Neuronal stem cell (in vitro differentiated cells): ENCODE measurements at regions not wholly inside any gene's neighbourhood (a gene's known extent, or its start where the extent isn't known, plus 50 kb on each side); places are given as distances from the start of the nearest gene placed in this dataset.
A peak's percentile ranks its signal among the peaks of the same experiment; 100 is the strongest.

ENCODE experiments used
- DNase-seq: peaks from one replicate; pipeline ENCODE4 v3.0.0-alpha.2; 2013; ENCODE audit warnings: low spot score
- H2AFZ ChIP-seq: one replicate; pipeline ENCODE4 v1.6.1; 2013; ENCODE audit warnings: mild to moderate bottlenecking, low read length, inconsistent platforms
- H2AK5ac ChIP-seq: 2 replicates; pipeline ENCODE4 v1.6.1; 2013; ENCODE audit warnings: low read depth, mild to moderate bottlenecking, inconsistent platforms, low read length, moderate library complexity, mixed read lengths
- H2BK120ac ChIP-seq: 2 replicates; pipeline ENCODE4 v1.6.1; 2013; ENCODE audit warnings: low read depth, mild to moderate bottlenecking, inconsistent platforms, low read length, moderate library complexity, mixed read lengths
- H2BK12ac ChIP-seq: one replicate; pipeline ENCODE4 v1.6.1; 2013; ENCODE audit warnings: low read length, inconsistent platforms
- H2BK15ac ChIP-seq: 2 replicates; pipeline ENCODE4 v1.6.1; 2013; ENCODE audit warnings: mild to moderate bottlenecking, low read length, inconsistent platforms, mixed read lengths
- H2BK5ac ChIP-seq: one replicate; pipeline ENCODE4 v1.6.1; 2013; ENCODE audit warnings: inconsistent platforms, mild to moderate bottlenecking, low read length, moderate library complexity
- H3K14ac ChIP-seq: one replicate; pipeline ENCODE4 v1.6.1; 2013; ENCODE audit warnings: low read length, inconsistent platforms
- H3K18ac ChIP-seq: 2 replicates; pipeline ENCODE4 v1.6.1; 2013; ENCODE audit warnings: low read length, inconsistent platforms
- H3K23ac ChIP-seq: 2 replicates; pipeline ENCODE4 v1.6.1; 2013; ENCODE audit warnings: low read depth, mild to moderate bottlenecking, mixed read lengths, low read length, inconsistent platforms; ENCODE audit not compliant: poor library complexity
- H3K27ac ChIP-seq: replicated peaks from 3 replicates; pipeline ENCODE4 v1.5.1; 2013; ENCODE audit warnings: low read length, inconsistent platforms
- H3K27me3 ChIP-seq, 3 experiments: 2 replicates each; pipeline ENCODE4 v1.6.1; 2013; ENCODE audit warnings: low read length in 3 of 3, mild to moderate bottlenecking in 2 of 3, inconsistent platforms in 1 of 3, low read depth in 1 of 3, mixed read lengths in 1 of 3, moderate library complexity in 1 of 3; ENCODE audit not compliant: control insufficient read depth in 3 of 3, insufficient read depth in 3 of 3
- H3K36me3 ChIP-seq, 2 donors: replicated peaks in 1 of 2; 2 replicates each; pipeline ENCODE4 v1.6.1; 2013; ENCODE audit warnings: low read length in 2 of 2; ENCODE audit not compliant: control insufficient read depth in 2 of 2, insufficient read depth in 2 of 2
- H3K4ac ChIP-seq: 2 replicates; pipeline ENCODE4 v1.6.1; 2013; ENCODE audit warnings: inconsistent platforms, mild to moderate bottlenecking, low read length, moderate library complexity
- H3K4me1 ChIP-seq, 2 donors: 1 replicate in 1 of 2; 2 replicates in 1 of 2; pipeline ENCODE4 v1.6.1; 2013; ENCODE audit warnings: low read length in 2 of 2, low read depth in 1 of 2; ENCODE audit not compliant: control insufficient read depth in 2 of 2, insufficient read depth in 1 of 2
- H3K4me2 ChIP-seq: one replicate; pipeline ENCODE4 v1.6.1; 2013; ENCODE audit warnings: mild to moderate bottlenecking, low read length, inconsistent platforms; ENCODE audit not compliant: insufficient read depth, poor library complexity, severe bottlenecking
- H3K4me3 ChIP-seq, 2 donors: 2 replicates each; pipeline ENCODE4 v1.5.1; 2013; ENCODE audit warnings: low read length in 2 of 2, mild to moderate bottlenecking in 2 of 2, inconsistent platforms in 1 of 2, moderate library complexity in 1 of 2
- H3K79me1 ChIP-seq: one replicate; pipeline ENCODE4 v1.6.1; 2013; ENCODE audit warnings: low read depth, mild to moderate bottlenecking, inconsistent platforms, low read length, moderate library complexity
- H3K9ac ChIP-seq: one replicate; pipeline ENCODE4 v1.6.1; 2013; ENCODE audit warnings: mild to moderate bottlenecking, low read depth, low read length, inconsistent platforms; ENCODE audit not compliant: poor library complexity
- H3K9me3 ChIP-seq, 2 donors: replicated peaks in 1 of 2; 2 replicates each; pipeline versions ENCODE3 to v1.6.1; 2013; ENCODE audit warnings: low read length in 2 of 2, mild to moderate bottlenecking in 2 of 2, inconsistent platforms in 1 of 2, low read depth in 1 of 2, mixed read lengths in 1 of 2, moderate library complexity in 1 of 2; ENCODE audit not compliant: control insufficient read depth in 2 of 2, insufficient read depth in 1 of 2
- H4K8ac ChIP-seq: one replicate; pipeline ENCODE4 v1.6.1; 2013; ENCODE audit warnings: low read depth, mild to moderate bottlenecking, inconsistent platforms, low read length, moderate library complexity
- H4K91ac ChIP-seq: one replicate; pipeline ENCODE4 v1.6.1; 2013; ENCODE audit warnings: low read length, low read depth, mild to moderate bottlenecking, inconsistent platforms; ENCODE audit not compliant: poor library complexity
- WGBS, 2 donors: extraction: QIAGEN DNeasy Blood & Tissue Kit; methylation state at CpG; one replicate each; pipeline ENCODE4 v1.1.7; 2013; ENCODE audit warnings: missing lambda C conversion rate in 2 of 2, mixed read lengths in 1 of 2; ENCODE audit not compliant: insufficient read length in 2 of 2, insufficient replicate concordance in 1 of 2; ENCODE audit errors: extremely low coverage in 2 of 2; 5-methylcytosine and 5-hydroxymethylcytosine counted together

DNA sequence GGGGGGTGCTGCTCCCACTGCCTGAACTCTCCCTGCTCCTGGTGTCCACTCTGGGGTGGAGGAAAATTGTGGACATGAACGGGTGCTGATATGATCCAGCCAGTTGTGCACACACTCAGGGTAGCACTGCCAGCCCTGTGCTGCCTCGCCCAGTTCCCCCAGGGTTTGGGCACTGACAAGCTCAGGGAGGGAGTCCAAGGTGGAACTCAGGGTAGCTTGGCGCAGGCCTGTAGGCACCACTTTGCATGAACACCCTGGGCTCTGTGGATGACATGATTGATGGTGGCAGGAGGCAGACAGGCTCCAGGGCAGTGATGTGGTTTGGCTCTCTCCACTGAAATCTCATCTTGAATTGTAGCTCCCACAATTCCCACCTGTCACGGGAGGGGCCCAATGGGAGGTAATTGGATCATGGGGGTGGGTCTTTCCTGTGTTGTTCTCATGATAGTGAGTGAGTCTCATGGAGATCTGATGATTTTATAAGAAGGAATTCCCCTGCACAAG lies 572.0 kb upstream of the PABPC4L start:
- Histone ChIP-seq H2BK120ac (no peak overlapping the region), H2BK15ac (no peak overlapping the region)
- WGBS, 2 donors: no CpG with 5 or more reads among the region's 4 CpGs

DNA sequence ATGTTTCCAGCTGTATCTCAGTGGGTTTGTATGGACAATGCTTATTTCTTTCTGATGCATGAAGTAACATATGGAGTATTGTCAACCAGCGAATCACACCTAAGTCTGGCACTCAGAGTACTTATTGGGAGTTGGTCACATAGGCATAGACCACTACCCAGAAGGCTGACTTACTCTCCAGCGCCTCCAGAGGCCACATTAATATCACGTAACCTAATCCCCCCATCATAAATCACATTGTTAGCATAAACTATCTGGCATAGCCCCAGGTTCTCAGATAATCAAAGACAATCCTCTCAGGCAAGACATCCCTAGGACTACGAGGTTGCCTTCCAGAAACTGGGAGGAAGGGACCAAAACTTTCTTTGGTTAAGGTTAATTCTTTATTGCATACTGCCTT lies 560.5 kb upstream of the PABPC4L start:
- Histone ChIP-seq H3K4me2 (no peak overlapping the region), H2BK120ac (no peak overlapping the region), H3K27ac (no peak overlapping the region), H3K9me3 (no peaks in the 10 kb centered on the region), H3K14ac (no peak overlapping the region), H2BK15ac (no peak overlapping the region), H3K36me3 (no peaks in the 10 kb centered on the region), H3K23ac (no peak overlapping the region), H3K27me3 (no peaks in the 10 kb centered on the region), H2AK5ac (no peak overlapping the region), H3K4me3 (no peak overlapping the region), H2AFZ (no peak overlapping the region), H3K18ac (no peak overlapping the region), H3K79me1 (no peaks in the 10 kb centered on the region), H3K9ac (no peak overlapping the region), H2BK5ac (no peak overlapping the region), H3K4ac (no peak overlapping the region), H4K91ac (no peak overlapping the region), H4K8ac (no peak overlapping the region), H3K4me1 (no peaks in the 10 kb centered on the region), H2BK12ac (no peak overlapping the region)
- no CpG with 5 or more reads among the region's 4 CpGs for WGBS, 2 donors
- no peak for DNase-seq

More for the DNA sequence above, 572.0 kb upstream of the PABPC4L start:
- Histone ChIP-seq H3K9me3 (no peaks in the 10 kb centered on the region), H4K8ac (peak overlapping the region; percentile 10), H3K18ac (peak overlapping the region; percentile 25), H3K4me3 (no peak overlapping the region), H3K4me1 (no peaks in the 10 kb centered on the region), H3K4ac (no peak overlapping the region), H2BK12ac (no peak overlapping the region), H3K79me1 (peaks cover 2% of the 10 kb centered on the region), H2AFZ (no peak overlapping the region), H3K27me3 (no peaks in the 10 kb centered on the region), H3K23ac (no peak overlapping the region), H2BK5ac (no peak overlapping the region), H3K9ac (no peak overlapping the region), H3K36me3 (no peaks in the 10 kb centered on the region), H3K4me2 (no peak overlapping the region), H3K14ac (peak overlapping the region; percentile 44), H2AK5ac (no peak overlapping the region), H4K91ac (no peak overlapping the region), H3K27ac (no peak overlapping the region)
- no peak for DNase-seq

DNA sequence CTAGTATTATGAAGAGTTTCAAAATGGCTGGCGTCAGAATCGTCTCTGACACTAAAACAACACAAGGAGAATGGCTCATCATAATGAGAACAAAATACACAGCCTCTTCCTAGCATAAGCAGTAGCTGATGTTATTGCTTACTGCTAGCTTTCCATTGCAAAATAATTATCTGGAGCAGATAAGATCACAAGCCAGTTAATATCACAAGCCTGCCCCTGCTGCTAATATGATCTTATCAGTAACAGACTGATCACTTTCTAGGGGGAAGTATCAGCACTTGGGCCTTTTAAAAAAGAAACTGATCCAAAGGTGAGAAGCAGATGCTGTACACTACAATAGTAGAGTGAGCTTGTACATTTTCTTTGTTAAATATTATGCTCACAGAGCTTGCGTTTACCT lies 554.8 kb upstream of the PABPC4L start:
- Histone ChIP-seq H3K27ac (no peak overlapping the region), H3K18ac (no peak overlapping the region), H3K27me3 (no peaks in the 10 kb centered on the region), H3K14ac (no peak overlapping the region), H3K36me3 (no peaks in the 10 kb centered on the region), H3K4me1 (no peaks in the 10 kb centered on the region), H3K23ac (no peak overlapping the region), H2BK120ac (no peak overlapping the region), H2BK15ac (no peak overlapping the region), H2AFZ (peak overlapping the region; percentile 32), H3K9ac (no peak overlapping the region), H3K9me3 (no peaks in the 10 kb centered on the region), H2BK12ac (no peak overlapping the region), H3K4me2 (no peak overlapping the region), H4K91ac (no peak overlapping the region), H2BK5ac (no peak overlapping the region), H4K8ac (no peak overlapping the region), H3K4ac (no peak overlapping the region), H3K4me3 (no peak overlapping the region), H3K79me1 (no peaks in the 10 kb centered on the region), H2AK5ac (no peak overlapping the region)
- WGBS, 2 donors: no CpG with 5 or more reads among the region's 3 CpGs
- no peak for DNase-seq

DNA sequence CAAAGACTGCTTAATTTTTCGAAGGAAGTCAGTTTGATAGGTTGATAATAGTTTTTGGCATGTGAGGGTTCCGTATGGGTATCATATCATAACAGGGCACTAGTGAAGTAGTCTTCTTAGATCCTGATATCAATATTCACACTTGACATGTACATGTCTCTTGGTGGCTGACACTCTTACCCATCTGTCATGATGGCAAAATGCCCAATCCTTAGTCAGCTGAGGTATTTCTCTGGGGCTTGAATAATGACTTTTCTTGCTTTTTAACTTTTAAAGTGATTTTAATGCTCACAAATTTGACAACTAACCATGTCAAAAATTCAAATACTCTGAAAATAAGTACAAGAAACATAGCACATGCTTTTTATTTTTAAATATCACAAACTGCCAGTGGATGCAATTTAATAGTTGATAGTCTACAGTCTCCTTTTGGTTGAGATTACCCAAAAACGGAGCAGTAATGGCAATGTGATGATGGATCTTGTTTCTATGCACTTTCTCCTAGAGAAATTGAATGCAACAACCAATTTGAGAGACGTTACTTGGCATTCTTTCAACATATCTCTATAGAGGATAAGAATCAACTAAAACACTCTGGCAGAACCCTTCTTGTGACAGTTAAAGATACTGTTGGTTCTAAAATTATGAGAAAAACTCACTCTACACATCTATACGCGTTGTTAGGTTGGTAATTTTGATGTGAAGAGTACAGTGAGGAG lies 552.9 kb upstream of the PABPC4L start:
- WGBS, 2 donors: no CpG with 5 or more reads among the region's 6 CpGs
- Histone ChIP-seq H4K91ac (no peak overlapping the region), H2BK5ac (no peak overlapping the region), H3K4me1 (no peaks in the 10 kb centered on the region), H3K18ac (no peak overlapping the region), H4K8ac (no peak overlapping the region), H3K4me3 (no peak overlapping the region), H3K23ac (no peak overlapping the region), H3K9ac (no peak overlapping the region), H3K79me1 (no peaks in the 10 kb centered on the region), H2BK15ac (no peak overlapping the region), H2BK12ac (no peak overlapping the region), H2AK5ac (no peak overlapping the region), H3K27ac (no peak overlapping the region), H3K4me2 (no peak overlapping the region), H3K36me3 (no peaks in the 10 kb centered on the region), H3K9me3 (no peaks in the 10 kb centered on the region), H2AFZ (no peak overlapping the region), H2BK120ac (no peak overlapping the region), H3K14ac (no peak overlapping the region), H3K27me3 (no peaks in the 10 kb centered on the region), H3K4ac (no peak overlapping the region)
- DNase-seq: no peak
